HG03103 (cell line): ENCODE measurements at regions not wholly inside any gene's neighbourhood (a gene's known extent, or its start where the extent isn't known, plus 50 kb on each side); places are given as distances from the start of the nearest gene placed in this dataset.
"Not testable (repeated sequence)": the region's sequence is repeated elsewhere in the genome, so short reads cannot be mapped to it uniquely, and the experiment has no call there.

Source experiments
- ATAC-seq: cut with Tn5 transposase; IDR thresholded peaks from one replicate; pipeline ENCODE4 v1.9.1; 2021; ENCODE audit warnings: low read depth; ENCODE audit not compliant: unreplicated experiment

- ATAC-seq: no peak
Measured at GRCh38 chr5:158524070-158524469, 575.6 kb downstream of the EBF1 start.

GRCh38 chr5:158522776-158523175 is 576.9 kb downstream of the EBF1 start:
- ATAC-seq: no peak

- no peak for ATAC-seq
Measured at GRCh38 chr5:158521995-158522394, 577.7 kb downstream of the EBF1 start.

- ATAC-seq: no peak
Measured at GRCh38 chr5:158519433-158520021, 580.2 kb downstream of the EBF1 start.

GRCh38 chr5:158516521-158516920 is 583.2 kb downstream of the EBF1 start:
- no peak for ATAC-seq

GRCh38 chr5:158514986-158515359 is 584.7 kb downstream of the EBF1 start:
- no peak for ATAC-seq

- no peak for ATAC-seq
Measured at GRCh38 chr5:158514319-158514985, 585.3 kb downstream of the EBF1 start.

GRCh38 chr5:158513490-158514318 is 586.0 kb downstream of the EBF1 start:
- no peak for ATAC-seq

- peak; percentile 96 for ATAC-seq
Measured at GRCh38 chr5:158511454-158511853, 588.3 kb downstream of the EBF1 start.

GRCh38 chr5:158510479-158510878 is 589.2 kb downstream of the EBF1 start:
- no peak for ATAC-seq

- no peak for ATAC-seq
Measured at GRCh38 chr5:158506648-158507047, 593.1 kb downstream of the EBF1 start.

GRCh38 chr5:158502686-158503085 is 597.0 kb downstream of the EBF1 start:
- ATAC-seq: no peak

- no peak for ATAC-seq
Measured at GRCh38 chr5:158499892-158500418, 599.8 kb downstream of the EBF1 start.

GRCh38 chr5:158499075-158499891 is 600.4 kb downstream of the EBF1 start:
- ATAC-seq: no peak

GRCh38 chr5:158496624-158497023 is 603.1 kb downstream of the EBF1 start:
- no peak for ATAC-seq

- no peak for ATAC-seq
Measured at GRCh38 chr5:158494541-158494940, 605.2 kb downstream of the EBF1 start.

GRCh38 chr5:158494044-158494443 is 605.7 kb downstream of the EBF1 start:
- ATAC-seq: not testable (repeated sequence)

- no peak for ATAC-seq
Measured at GRCh38 chr5:158492841-158493242, 606.9 kb downstream of the EBF1 start.

- ATAC-seq: no peak
Measured at GRCh38 chr5:158492136-158492535, 607.6 kb downstream of the EBF1 start.

GRCh38 chr5:158487664-158488063 is 612.1 kb downstream of the EBF1 start:
- ATAC-seq: no peak

GRCh38 chr5:158487156-158487555 is 612.6 kb downstream of the EBF1 start:
- no peak for ATAC-seq
